GM12892 (cell line): ENCODE measurements at regions not wholly inside any gene's neighbourhood (a gene's known extent, or its start where the extent isn't known, plus 50 kb on each side); places are given as distances from the start of the nearest gene placed in this dataset.

Source experiments
- POLR2A ChIP-seq: IDR thresholded peaks from 2 replicates; pipeline ENCODE4 v1.6.1; 2011; ENCODE audit warnings: low read depth, low read length, control low read depth
- POLR2AphosphoS5 ChIP-seq: IDR thresholded peaks from 2 replicates; pipeline ENCODE4 v1.6.1; 2011; ENCODE audit warnings: low read depth, low read length, control low read depth
- TAF1 ChIP-seq: IDR thresholded peaks from 2 replicates; pipeline ENCODE4 v1.6.1; 2011; ENCODE audit warnings: low read depth, mild to moderate bottlenecking, control low read depth, low read length, borderline replicate concordance

- TF ChIP-seq POLR2AphosphoS5: no peak
- no peak for TF ChIP-seq POLR2A
- no peak for TF ChIP-seq TAF1
Measured at GRCh38 chr7:17101207-17101696, 197.2 kb upstream of the AHR start.
